22Rv1 (cell line): ENCODE measurements at regions not wholly inside any gene's neighbourhood (a gene's known extent, or its start where the extent isn't known, plus 50 kb on each side); places are given as distances from the start of the nearest gene placed in this dataset.

Experiments used
- ZFX ChIP-seq: fragments of 450-650 bp; IDR thresholded peaks from 2 replicates; pipeline ENCODE4 v1.6.1; 2017; ENCODE audit warnings: antibody characterized with exemption, borderline replicate concordance
- TF ChIP-seq, protein P1 (sequence below): fragments of 450-650 bp; IDR thresholded peaks from 2 replicates; pipeline ENCODE4 v1.5.1; 2017; ENCODE audit warnings: mild to moderate bottlenecking

DNA sequence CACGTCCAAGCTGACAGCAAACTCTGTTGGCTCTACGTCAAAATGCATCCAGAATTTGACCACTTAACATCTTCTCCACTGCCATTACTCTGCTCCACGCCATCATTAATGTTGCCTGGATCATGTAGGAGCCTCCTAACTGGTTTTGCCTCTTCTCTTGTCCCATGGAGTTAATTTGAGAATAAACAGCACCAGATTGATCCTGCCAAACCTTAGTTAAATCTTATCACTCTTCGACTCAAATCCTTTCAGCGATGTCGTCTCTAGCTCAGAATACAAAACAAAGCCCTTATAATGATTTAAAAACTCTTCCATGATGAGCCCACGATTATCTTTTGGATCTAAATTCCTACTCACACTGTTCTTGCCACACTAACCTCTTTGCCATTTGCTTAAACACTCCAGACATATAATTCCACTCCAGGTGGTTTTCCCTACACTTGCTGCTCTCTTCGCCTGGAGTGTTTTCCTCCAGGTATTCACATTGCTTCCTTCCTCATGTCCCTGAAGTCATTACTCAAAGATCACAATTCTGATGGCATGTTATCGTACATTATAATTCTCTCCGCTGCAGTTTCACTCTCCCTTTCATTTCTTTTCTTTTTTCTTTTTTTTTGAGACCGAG is 90.7 kb upstream of the KCNK2 start:
- TF ChIP-seq, protein P1, sequence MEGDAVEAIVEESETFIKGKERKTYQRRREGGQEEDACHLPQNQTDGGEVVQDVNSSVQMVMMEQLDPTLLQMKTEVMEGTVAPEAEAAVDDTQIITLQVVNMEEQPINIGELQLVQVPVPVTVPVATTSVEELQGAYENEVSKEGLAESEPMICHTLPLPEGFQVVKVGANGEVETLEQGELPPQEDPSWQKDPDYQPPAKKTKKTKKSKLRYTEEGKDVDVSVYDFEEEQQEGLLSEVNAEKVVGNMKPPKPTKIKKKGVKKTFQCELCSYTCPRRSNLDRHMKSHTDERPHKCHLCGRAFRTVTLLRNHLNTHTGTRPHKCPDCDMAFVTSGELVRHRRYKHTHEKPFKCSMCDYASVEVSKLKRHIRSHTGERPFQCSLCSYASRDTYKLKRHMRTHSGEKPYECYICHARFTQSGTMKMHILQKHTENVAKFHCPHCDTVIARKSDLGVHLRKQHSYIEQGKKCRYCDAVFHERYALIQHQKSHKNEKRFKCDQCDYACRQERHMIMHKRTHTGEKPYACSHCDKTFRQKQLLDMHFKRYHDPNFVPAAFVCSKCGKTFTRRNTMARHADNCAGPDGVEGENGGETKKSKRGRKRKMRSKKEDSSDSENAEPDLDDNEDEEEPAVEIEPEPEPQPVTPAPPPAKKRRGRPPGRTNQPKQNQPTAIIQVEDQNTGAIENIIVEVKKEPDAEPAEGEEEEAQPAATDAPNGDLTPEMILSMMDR: no peak
- no peak for TF ChIP-seq ZFX
